Dendritic cell treated with granulocyte-macrophage colony-stimulating factor and Interleukin-4, amounts not matched to agents 40 ng/mL and 50 ng/mL, for 4 days (primary cell): ENCODE measurements at regions not wholly inside any gene's neighbourhood (a gene's known extent, or its start where the extent isn't known, plus 50 kb on each side); places are given as distances from the start of the nearest gene placed in this dataset.
"Not testable (repeated sequence)": the region's sequence is repeated elsewhere in the genome, so short reads cannot be mapped to it uniquely, and the experiment has no call there.

ENCODE experiments used
- H3K27ac Mint-ChIP-seq: one replicate; pipeline ENCODE4 v1.8.0; 2022; ENCODE audit warnings: mild to moderate bottlenecking, mixed read lengths
- H3K27me3 Mint-ChIP-seq: one replicate; pipeline ENCODE4 v1.8.0; 2022; ENCODE audit warnings: mild to moderate bottlenecking, mixed read lengths
- H3K36me3 Mint-ChIP-seq: one replicate; pipeline ENCODE4 v1.8.0; 2022; ENCODE audit warnings: low read depth, mixed read lengths
- H3K4me1 Mint-ChIP-seq: one replicate; pipeline ENCODE4 v1.8.0; 2022; ENCODE audit warnings: low read depth, mixed read lengths
- H3K4me3 Mint-ChIP-seq: one replicate; pipeline ENCODE4 v1.8.0; 2022; ENCODE audit warnings: mild to moderate bottlenecking, moderate library complexity, mixed read lengths
- H3K9me3 Mint-ChIP-seq: one replicate; pipeline ENCODE4 v1.8.0; 2022; ENCODE audit warnings: mixed read lengths
- intact Hi-C: fragments of 100-400 bp; cut with micrococcal nuclease; formaldehyde crosslinking; loops from one replicate; pipeline ENCODE4 v1.15.0; 2022

DNA sequence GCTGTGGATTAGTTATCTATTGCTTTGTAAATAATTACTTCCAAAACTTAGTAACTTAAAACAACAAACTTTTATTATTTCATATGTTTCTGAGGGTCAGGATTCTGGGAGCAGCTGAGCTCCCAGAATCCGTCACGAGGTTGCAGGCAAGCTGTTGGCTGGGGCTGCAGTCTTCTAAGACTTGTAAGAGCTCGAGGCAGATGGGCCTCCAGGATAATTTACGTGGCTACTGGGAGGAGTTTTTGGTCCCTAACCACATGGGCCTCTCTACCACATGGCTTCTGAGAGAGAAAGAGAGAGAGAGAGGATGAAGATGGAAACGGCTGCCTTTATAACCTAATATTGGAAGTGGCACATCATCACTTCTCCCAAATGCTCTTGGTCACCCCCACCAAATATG is 64.9 kb upstream of the SULF2 start:
- Mint-ChIP-seq H3K27ac (no peak overlapping the region), H3K4me3 (no peak overlapping the region), H3K27me3 (peaks cover 43% of the 10 kb centered on the region), H3K4me1 (peaks cover 15% of the 10 kb centered on the region), H3K9me3 (no peaks in the 10 kb centered on the region), H3K36me3 (no peaks in the 10 kb centered on the region)
- intact Hi-C loops = no loop called here

DNA sequence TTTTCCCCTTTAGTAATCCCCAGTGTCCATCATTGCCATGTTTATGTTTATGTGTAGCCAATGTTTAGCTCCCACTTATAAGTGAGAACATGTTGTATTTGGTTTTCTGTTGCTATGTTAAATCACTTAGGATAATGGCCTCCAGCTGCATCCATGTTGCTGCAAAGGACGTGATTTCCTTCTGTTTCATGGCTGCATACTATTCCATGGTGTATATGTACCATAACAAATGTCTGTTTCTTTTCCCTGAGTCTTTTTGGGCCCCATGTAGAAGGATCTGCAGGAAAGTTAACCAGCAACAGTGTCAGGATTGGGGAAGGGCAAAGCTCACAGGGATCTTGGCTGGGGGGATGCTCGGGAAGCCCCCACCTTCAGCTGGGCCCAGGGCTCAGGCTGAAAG is 64.3 kb upstream of the SULF2 start:
- intact Hi-C loops = loop anchor here (10.0 kb wide), 1 partner anchor 45 kb away; no protein-coding TSS in a partner anchor
- Mint-ChIP-seq H3K27me3 (peaks cover 43% of the 10 kb centered on the region), H3K27ac (no peak overlapping the region), H3K36me3 (no peaks in the 10 kb centered on the region), H3K4me3 (no peak overlapping the region), H3K4me1 (peaks cover 15% of the 10 kb centered on the region), H3K9me3 (no peaks in the 10 kb centered on the region)

DNA sequence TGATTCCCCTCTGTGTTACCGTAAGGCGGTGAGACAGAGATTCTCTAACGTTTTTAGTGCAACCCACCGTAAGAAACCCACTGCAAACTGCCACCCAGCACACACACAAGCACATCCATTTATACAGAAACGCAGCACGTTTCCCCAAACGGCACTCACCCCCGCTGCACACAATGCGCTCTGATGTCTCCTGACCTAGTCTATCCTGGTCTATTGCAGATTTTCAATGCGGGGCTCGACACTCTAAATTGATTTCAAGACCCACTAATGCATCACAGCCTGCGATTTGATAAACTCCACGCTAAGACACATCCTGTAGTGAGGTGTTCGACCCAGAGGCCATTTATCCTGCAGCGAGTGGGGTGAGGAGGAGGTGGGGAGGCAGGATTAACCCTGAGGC is 63.7 kb upstream of the SULF2 start:
- peaks cover 18% of the 10 kb centered on the region for H3K4me1 Mint-ChIP-seq
- intact Hi-C loops = loop anchor here (10.0 kb wide), 1 partner anchor 46 kb away; no protein-coding TSS in a partner anchor
- peaks cover 45% of the 10 kb centered on the region for H3K27me3 Mint-ChIP-seq
- H3K27ac Mint-ChIP-seq = no peak overlapping the region
- no peaks in the 10 kb centered on the region for H3K36me3 Mint-ChIP-seq
- H3K9me3 Mint-ChIP-seq = no peaks in the 10 kb centered on the region
- H3K4me3 Mint-ChIP-seq = no peak overlapping the region

DNA sequence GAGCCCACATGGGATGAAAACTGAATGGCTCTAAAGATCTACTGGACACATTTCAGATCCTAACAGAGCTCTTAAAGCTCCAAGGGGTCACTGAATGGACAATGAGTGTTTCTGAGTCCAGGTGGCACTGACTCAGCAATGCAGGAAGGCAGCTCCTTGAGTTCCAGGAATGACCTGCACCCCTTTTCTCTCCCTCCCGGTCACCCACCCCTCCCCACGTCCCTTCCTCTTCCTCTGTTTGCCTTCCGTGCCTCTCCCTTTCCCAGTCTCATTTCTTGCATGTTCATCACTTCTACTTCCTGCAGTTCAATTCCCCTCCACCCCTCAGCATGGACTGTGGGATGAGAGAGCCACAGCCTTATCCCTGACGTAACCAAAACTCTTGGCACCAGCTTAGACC is 63.3 kb upstream of the SULF2 start:
- Mint-ChIP-seq H3K27me3 (peaks cover 45% of the 10 kb centered on the region), H3K4me1 (peaks cover 23% of the 10 kb centered on the region)
- H3K27ac Mint-ChIP-seq, H3K36me3 Mint-ChIP-seq, H3K4me3 Mint-ChIP-seq, H3K9me3 Mint-ChIP-seq: not testable (repeated sequence)
- intact Hi-C loops = loop anchor here (10.0 kb wide), 1 partner anchor 46 kb away; no protein-coding TSS in a partner anchor

DNA sequence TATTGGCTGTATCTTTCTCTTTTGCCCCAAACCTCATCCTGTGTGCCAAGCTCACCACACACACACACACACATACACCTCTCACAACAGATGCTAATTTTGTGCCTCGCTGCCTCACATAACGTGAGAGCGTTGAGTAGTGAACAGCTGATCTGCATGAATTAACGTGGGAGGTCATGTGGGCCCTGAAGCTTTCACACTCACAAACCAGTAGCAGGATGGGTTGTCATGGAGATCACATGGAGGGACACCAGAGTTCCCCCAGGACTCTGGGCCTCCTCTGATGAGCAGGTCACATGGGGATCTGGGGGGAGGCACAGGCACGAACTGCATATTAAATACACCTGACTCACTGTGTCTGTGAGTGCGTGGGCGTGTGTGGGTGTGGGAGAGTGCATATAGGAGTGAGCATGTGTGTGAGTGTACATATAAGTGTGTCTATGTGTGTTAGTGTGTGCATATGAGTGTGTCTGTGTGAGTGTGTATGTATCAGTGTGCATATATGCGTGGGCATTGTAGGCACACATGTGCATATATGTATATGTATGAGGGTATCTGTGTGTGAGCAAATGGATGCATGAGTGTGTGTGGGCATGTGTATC is 62.7 kb upstream of the SULF2 start:
- intact Hi-C loops = loop anchor here (10.0 kb wide), 1 partner anchor 47 kb away; no protein-coding TSS in a partner anchor
- H3K9me3 Mint-ChIP-seq = no peaks in the 10 kb centered on the region
- H3K27me3 Mint-ChIP-seq = peaks cover 47% of the 10 kb centered on the region
- no peak overlapping the region for H3K4me3 Mint-ChIP-seq
- H3K36me3 Mint-ChIP-seq = no peaks in the 10 kb centered on the region
- peaks cover 25% of the 10 kb centered on the region for H3K4me1 Mint-ChIP-seq
- H3K27ac Mint-ChIP-seq = no peak overlapping the region

DNA sequence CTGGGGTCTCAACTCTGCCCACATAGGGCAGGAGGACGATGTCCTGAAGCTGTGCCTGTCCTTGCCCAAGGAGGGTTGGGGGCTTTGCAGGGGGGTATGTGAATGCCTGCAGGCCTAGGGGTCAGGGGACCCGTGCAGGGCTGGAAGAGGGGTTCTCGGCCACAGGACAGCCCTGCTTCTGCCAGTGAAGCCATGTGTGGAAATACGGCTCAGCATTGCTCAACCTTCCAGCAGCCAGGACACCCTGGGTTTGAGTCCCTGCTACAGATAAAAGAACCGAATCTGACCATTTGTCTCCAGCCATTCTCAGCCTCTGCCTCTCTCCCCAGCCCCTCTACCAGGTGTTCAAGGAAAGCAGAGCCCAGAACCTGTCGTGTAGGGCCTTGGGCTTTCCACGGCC is 61.9 kb upstream of the SULF2 start:
- H3K4me3 Mint-ChIP-seq, H3K27ac Mint-ChIP-seq, H3K36me3 Mint-ChIP-seq, H3K9me3 Mint-ChIP-seq: not testable (repeated sequence)
- intact Hi-C loops = loop anchor here (10.0 kb wide), 1 partner anchor 48 kb away; no protein-coding TSS in a partner anchor
- H3K27me3 Mint-ChIP-seq = peaks cover 47% of the 10 kb centered on the region
- H3K4me1 Mint-ChIP-seq = peaks cover 25% of the 10 kb centered on the region

DNA sequence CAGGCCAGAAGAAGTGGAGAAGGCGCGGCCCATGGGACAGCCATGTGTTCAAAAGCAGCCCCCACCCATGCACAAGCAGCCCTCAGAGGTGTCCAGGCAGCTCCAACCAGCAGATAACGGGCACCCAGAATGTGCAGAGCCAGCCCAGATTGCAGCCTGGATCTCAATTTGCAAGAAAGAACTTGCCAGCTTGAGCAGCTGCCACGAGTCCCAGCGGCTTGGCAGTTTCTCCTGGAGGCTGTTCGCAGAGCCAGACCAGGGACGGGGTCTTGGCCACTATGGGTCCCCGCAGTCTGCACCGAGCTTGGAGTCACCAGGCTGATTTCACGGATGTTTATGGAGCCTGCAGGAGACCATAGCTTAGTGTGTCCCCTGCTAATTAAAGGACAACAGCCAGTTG is 61.4 kb upstream of the SULF2 start:
- H3K9me3 Mint-ChIP-seq, H3K4me3 Mint-ChIP-seq, H3K36me3 Mint-ChIP-seq, H3K27ac Mint-ChIP-seq: not testable (repeated sequence)
- Mint-ChIP-seq H3K27me3 (peaks cover 44% of the 10 kb centered on the region), H3K4me1 (peaks cover 25% of the 10 kb centered on the region)
- intact Hi-C loops = loop anchor here (10.0 kb wide), 1 partner anchor 48 kb away; no protein-coding TSS in a partner anchor

DNA sequence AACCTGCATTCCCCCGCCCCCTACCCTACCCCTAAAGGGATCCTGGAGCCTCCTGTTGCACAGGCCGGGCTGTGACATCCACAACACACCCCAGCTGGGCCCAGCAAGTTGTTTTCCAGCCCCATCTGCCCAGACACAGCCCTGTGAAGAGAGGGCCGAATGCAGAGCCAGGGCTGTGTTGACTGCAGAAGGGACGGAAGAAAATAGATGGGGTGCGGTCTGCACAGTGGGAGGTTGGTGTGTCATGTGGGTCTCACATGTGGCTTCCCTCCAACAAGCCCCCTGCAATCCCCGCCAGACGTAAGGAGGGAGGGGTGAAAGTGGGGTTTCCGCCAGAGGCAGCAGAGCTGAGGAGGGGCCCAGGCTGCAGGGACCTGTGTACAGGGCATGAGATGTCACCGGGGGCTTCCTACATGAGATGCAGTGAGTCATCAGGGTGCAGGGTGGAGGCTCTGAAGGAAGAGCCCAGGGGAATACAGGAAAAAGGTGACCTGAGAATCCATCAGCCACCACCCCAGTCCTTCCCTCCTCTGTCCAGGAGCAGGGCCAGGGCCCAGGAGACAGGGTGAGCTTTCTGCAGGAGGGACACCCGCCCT is 60.2 kb upstream of the SULF2 start:
- not testable (repeated sequence) for H3K9me3 Mint-ChIP-seq

DNA sequence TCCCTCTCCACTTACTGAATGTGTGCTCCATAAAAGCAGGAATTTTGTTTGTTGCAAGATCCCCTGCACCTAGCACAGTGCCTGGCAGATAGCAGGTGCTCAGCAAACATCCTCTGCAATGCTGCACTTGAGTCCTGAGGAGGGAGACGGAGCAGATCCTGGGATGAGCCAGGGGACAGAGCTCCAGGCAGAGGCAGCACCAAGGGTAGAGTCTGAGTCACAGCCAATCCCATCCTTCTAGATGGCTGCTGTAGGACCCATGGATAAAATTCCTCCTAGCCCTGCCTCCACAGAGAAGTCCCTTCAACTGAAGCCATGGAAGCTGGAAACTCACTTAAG is 59.3 kb upstream of the SULF2 start:
- not testable (repeated sequence) for H3K36me3 Mint-ChIP-seq, H3K4me3 Mint-ChIP-seq, H3K9me3 Mint-ChIP-seq, H3K27ac Mint-ChIP-seq
- intact Hi-C loops = loop anchor here (10.0 kb wide), 1 partner anchor 50 kb away; no protein-coding TSS in a partner anchor
- Mint-ChIP-seq H3K4me1 (peaks cover 25% of the 10 kb centered on the region), H3K27me3 (peaks cover 34% of the 10 kb centered on the region)

More for the DNA sequence above, 60.2 kb upstream of the SULF2 start:
- Mint-ChIP-seq H3K27me3 (peaks cover 34% of the 10 kb centered on the region), H3K4me1 (peaks cover 25% of the 10 kb centered on the region)
- intact Hi-C loops = loop anchor here (10.0 kb wide), 1 partner anchor 49 kb away; no protein-coding TSS in a partner anchor
- not testable (repeated sequence) for H3K36me3 Mint-ChIP-seq, H3K4me3 Mint-ChIP-seq, H3K27ac Mint-ChIP-seq

DNA sequence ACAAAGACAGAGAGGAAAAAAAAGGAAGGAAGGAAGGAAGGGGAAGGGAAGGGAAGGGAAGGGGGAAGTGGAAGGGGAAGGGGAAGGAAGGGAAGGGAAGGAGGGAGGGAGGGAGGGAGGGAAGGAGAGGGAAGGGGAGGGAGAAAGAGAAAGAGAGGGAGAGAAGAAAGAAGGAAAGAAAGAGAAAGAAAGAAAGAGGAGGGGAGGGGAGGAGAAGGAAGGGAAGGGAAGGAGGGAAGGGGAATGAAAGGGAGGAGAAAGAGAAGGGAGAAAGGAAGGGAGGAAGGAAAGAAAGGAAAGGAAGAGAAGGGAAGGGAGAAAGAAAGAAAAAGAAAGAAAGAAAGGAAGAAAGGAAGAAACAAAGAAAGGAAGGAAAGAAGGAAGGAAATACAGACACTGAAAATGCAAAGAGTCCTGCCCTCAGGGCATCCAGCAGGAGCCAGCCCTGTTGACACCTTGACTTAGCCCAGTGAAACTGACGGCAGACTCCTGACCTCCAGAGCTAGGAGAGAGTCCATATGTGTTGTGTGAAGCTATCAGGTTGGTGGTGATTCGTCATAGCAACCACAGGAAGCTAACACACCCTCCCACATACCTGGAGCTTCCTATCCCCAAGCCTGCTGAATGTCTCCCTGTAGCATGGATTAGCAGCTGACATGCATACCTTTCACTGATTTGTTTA is 58.7 kb upstream of the SULF2 start:
- H3K9me3 Mint-ChIP-seq = no peaks in the 10 kb centered on the region
- no peak overlapping the region for H3K4me3 Mint-ChIP-seq
- intact Hi-C loops = loop anchor here (10.0 kb wide), 1 partner anchor 51 kb away; no protein-coding TSS in a partner anchor
- no peak overlapping the region for H3K27ac Mint-ChIP-seq
- peaks cover 34% of the 10 kb centered on the region for H3K27me3 Mint-ChIP-seq
- H3K4me1 Mint-ChIP-seq = peaks cover 23% of the 10 kb centered on the region
- H3K36me3 Mint-ChIP-seq = no peaks in the 10 kb centered on the region

DNA sequence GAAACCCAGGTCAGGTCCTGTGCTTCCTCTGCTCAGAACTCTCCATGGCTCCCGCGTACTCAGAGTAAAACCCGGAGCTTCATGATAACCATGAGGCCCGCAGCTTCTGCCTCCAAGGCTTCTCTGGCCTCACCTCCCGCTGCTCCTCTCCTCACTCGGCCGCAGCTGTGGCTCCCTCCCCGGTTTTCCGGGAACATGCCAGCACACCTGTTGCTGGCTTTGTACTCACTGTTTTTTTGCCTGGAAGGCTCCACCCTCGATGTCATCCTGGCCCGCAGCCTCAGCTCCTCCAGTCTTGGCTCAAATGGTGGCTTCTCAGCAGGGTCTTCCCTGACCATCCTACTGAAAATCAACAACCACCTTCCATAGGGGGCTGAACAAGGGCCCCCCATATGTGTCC is 57.7 kb upstream of the SULF2 start:
- not testable (repeated sequence) for H3K4me3 Mint-ChIP-seq, H3K27ac Mint-ChIP-seq, H3K36me3 Mint-ChIP-seq, H3K9me3 Mint-ChIP-seq
- Mint-ChIP-seq H3K27me3 (peaks cover 29% of the 10 kb centered on the region), H3K4me1 (peaks cover 12% of the 10 kb centered on the region)
- intact Hi-C loops = loop anchor here (10.0 kb wide), 1 partner anchor 52 kb away; no protein-coding TSS in a partner anchor

DNA sequence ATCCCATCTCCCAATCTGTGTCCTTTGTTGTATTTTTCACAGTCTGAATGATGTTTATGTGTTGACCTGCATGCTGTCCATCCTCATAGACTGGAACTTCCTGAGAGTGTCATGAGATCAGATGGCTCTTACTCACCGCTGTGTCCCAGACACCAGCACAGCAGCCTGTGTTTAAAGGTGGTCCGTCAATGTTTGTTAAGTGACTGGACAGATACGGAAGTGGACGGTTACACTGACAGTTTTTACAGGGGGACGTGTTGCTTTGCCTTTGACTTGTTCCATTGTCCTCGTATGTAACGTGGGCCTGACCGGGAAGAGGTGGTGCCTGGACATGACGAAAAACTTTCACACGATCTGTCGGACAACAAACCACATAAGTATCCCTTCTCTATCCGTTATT is 56.7 kb upstream of the SULF2 start:
- not testable (repeated sequence) for H3K9me3 Mint-ChIP-seq, H3K27ac Mint-ChIP-seq, H3K4me3 Mint-ChIP-seq, H3K4me1 Mint-ChIP-seq, H3K36me3 Mint-ChIP-seq
- peaks cover 28% of the 10 kb centered on the region for H3K27me3 Mint-ChIP-seq
- intact Hi-C loops = loop anchor here (10.0 kb wide), 1 partner anchor 53 kb away; no protein-coding TSS in a partner anchor

DNA sequence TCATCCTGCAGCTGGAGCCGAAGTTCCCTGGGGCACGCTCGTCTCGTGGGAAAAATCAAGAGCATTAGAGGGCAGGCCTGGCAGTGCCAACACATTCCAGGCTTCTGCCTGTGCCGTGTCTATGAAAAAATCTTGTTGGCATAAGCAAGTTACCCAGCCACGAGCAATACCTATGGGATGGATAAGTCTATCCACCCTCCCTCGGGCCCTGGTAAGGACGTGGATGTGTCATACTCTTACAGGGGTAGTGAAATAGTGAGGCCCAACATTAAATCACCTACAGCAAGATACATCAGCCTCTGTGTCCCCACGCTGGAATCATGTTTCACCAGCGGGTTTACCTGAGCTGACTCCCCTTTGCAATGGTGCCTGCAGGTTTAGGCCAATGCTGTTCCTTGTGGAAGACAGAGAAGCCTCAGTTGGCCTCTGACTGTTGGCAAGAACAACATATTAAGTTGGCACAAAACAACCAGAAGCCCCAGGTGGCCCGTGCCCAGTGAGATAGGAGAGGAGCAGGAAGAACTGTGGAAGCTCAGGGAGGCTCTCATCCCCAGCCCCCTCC is 51.1 kb upstream of the SULF2 start:
- H3K36me3 Mint-ChIP-seq, H3K4me1 Mint-ChIP-seq, H3K9me3 Mint-ChIP-seq, H3K27me3 Mint-ChIP-seq, H3K4me3 Mint-ChIP-seq, H3K27ac Mint-ChIP-seq, intact Hi-C loops: not testable (repeated sequence)
